Mammary epithelial cell (primary cell): ENCODE measurements at regions not wholly inside any gene's neighbourhood (a gene's known extent, or its start where the extent isn't known, plus 50 kb on each side); places are given as distances from the start of the nearest gene placed in this dataset.

Source experiments
- EZH2 ChIP-seq: IDR thresholded peaks from 2 replicates; pipeline ENCODE4 v1.6.1; 2012; ENCODE audit warnings: low read length, inconsistent platforms, borderline replicate concordance
- TF ChIP-seq, protein P1 (sequence below), 2 donors: IDR thresholded peaks in 1 of 2; conservative IDR thresholded peaks in 1 of 2; 2 replicates each; pipeline ENCODE4 v1.5.1; 2011 to 2012; ENCODE audit warnings: inconsistent platforms in 2 of 2, low read length in 2 of 2, mild to moderate bottlenecking in 2 of 2, control low read depth in 1 of 2, low read depth in 1 of 2; ENCODE audit not compliant: insufficient read depth in 1 of 2; ENCODE audit errors: extremely low read depth in 1 of 2

DNA sequence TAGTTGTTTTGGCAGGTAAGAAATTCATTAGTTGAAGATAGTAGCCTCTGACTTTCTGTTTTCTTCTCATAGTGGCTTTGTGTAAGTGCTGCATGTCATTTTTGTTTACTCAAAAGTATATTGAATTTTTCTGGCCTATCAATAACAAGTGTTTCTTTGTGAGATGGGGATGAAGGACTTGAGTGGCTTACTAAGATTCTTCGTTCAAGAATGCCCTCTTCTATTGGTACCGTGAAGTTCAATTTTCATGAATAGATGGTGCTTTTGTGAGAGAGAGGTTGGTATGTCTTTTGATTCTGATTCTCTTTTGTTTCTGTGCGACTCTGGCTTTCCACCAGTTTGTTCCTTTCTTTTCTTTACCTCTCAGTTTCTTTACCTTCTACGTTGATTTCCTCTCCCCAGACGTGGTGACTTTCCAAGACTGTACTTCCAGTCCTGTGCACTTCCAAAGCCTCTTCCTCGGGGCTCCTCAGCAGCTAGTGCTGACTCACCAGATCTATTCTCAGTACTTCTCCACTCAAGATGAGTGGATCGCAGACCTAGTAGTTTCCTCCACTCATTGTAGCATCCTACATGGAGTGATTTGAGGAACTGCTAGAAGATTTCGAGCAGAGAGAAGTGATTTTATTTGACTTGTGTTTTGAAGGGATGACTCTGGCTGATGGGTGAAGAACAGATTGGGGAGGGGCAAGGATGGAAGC lies 82.0 kb upstream of the EPHB3 start:
- TF ChIP-seq, protein P1, sequence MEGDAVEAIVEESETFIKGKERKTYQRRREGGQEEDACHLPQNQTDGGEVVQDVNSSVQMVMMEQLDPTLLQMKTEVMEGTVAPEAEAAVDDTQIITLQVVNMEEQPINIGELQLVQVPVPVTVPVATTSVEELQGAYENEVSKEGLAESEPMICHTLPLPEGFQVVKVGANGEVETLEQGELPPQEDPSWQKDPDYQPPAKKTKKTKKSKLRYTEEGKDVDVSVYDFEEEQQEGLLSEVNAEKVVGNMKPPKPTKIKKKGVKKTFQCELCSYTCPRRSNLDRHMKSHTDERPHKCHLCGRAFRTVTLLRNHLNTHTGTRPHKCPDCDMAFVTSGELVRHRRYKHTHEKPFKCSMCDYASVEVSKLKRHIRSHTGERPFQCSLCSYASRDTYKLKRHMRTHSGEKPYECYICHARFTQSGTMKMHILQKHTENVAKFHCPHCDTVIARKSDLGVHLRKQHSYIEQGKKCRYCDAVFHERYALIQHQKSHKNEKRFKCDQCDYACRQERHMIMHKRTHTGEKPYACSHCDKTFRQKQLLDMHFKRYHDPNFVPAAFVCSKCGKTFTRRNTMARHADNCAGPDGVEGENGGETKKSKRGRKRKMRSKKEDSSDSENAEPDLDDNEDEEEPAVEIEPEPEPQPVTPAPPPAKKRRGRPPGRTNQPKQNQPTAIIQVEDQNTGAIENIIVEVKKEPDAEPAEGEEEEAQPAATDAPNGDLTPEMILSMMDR (conservative IDR thresholded peaks at IDR 0.05 in 1 of 2, IDR thresholded peaks at IDR 0.05 in 1 of 2; ENCODE audit: extremely low read depth in 1 of 2, insufficient read depth in 1 of 2, low read depth in 1 of 2, low read length in 2 of 2): no peak
- no peak for TF ChIP-seq EZH2
